GM13976 (cell line): ENCODE measurements at regions not wholly inside any gene's neighbourhood (a gene's known extent, or its start where the extent isn't known, plus 50 kb on each side); places are given as distances from the start of the nearest gene placed in this dataset.

Experiments used
- DNase-seq: peaks from one replicate; pipeline ENCODE4 v3.0.0; 2012; ENCODE audit warnings: low spot score
- in situ Hi-C: fragments of 300-500 bp; cut with MboI; formaldehyde crosslinking; loops from one replicate; pipeline ENCODE4 v1.12.0; 2022; ENCODE audit warnings: low sequenced_read_pairs, mixed read lengths, inconsistent platforms; ENCODE audit not compliant: unreplicated experiment
- TF ChIP-seq, protein P1 (sequence below): IDR thresholded peaks from 2 replicates; pipeline ENCODE4 v1.5.1; 2012; ENCODE audit warnings: borderline replicate concordance, mild to moderate bottlenecking; ENCODE audit not compliant: insufficient read depth; ENCODE audit errors: extremely low read depth, missing control alignments, control extremely low read depth

DNA sequence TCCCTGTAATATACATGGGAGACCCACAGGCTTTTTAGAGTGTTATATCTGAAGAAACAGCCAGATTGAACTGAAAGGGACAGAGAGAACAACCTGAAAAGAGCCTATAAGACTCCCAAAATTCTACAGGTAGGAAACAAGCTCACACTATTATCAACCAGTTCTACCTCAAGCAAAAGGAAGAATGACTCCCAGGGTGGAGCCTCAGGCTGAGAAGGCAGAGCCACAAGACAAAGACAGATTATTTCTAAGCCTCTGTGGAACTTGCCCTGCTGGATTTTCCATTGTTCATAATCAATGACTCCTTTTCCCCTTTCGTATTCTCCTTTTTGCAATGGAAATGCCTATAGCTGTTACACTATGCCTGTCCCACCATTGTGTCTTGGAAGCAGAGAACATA lies 95.1 kb upstream of the LMCD1 start:
- TF ChIP-seq, protein P1, sequence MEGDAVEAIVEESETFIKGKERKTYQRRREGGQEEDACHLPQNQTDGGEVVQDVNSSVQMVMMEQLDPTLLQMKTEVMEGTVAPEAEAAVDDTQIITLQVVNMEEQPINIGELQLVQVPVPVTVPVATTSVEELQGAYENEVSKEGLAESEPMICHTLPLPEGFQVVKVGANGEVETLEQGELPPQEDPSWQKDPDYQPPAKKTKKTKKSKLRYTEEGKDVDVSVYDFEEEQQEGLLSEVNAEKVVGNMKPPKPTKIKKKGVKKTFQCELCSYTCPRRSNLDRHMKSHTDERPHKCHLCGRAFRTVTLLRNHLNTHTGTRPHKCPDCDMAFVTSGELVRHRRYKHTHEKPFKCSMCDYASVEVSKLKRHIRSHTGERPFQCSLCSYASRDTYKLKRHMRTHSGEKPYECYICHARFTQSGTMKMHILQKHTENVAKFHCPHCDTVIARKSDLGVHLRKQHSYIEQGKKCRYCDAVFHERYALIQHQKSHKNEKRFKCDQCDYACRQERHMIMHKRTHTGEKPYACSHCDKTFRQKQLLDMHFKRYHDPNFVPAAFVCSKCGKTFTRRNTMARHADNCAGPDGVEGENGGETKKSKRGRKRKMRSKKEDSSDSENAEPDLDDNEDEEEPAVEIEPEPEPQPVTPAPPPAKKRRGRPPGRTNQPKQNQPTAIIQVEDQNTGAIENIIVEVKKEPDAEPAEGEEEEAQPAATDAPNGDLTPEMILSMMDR = no peak
- DNase-seq = no peak
- in situ Hi-C loops = no loop called here

- TF ChIP-seq, protein P1 = no peak
- DNase-seq = no peak
- in situ Hi-C loops = no loop called here
These were observed 88.2 kb upstream of the LMCD1 start for GRCh38 chr3:8413337-8413926.

GRCh38 chr3:8416965-8417364 lies 84.7 kb upstream of the LMCD1 start:
- TF ChIP-seq, protein P1 = no peak
- DNase-seq = no peak
- in situ Hi-C loops = no loop called here

- TF ChIP-seq, protein P1 = no peak
- in situ Hi-C loops = no loop called here
- DNase-seq = no peak
These were observed 81.0 kb upstream of the LMCD1 start for GRCh38 chr3:8420612-8421011.

DNA sequence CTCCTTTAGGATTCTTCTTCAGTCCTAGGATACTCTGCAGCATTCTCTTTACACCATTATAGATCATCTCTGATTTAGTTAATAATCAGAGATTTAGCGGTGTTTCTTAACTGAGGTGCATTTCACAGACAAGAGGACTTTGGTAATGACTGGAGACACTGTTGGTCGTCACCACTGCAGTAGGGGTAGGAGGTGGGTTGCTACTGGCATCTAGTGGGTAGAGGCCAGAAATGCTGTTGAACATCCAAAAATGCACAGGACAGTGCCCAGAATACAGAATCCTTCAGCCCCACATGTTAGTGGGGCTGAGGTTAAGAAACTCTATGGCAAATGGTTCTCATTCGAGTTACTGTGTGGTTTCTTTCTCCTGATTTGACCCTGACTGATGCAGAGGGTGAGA lies 80.4 kb upstream of the LMCD1 start:
- TF ChIP-seq, protein P1 = no peak
- DNase-seq = no peak
- in situ Hi-C loops = no loop called here

DNA sequence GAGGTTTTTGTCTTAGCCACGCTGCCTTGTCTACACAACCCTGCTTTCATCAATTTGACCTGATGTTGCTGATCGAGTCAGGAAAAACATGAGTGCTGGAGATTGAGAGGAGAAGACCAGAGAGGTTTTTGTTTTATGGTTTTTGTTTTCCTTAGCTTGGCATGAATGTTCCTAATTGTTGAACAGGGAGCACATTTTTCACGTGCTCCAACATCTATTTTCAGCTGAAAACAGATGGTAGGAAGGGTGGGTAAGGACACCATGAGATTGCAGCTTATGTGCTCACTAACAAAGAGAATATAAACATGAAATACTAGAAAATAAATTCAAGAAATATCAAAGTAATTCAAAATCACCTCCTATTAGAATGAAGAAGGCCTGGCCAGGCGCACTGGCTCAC lies 79.9 kb upstream of the LMCD1 start:
- in situ Hi-C loops = no loop called here
- TF ChIP-seq, protein P1 = no peak
- no peak for DNase-seq
